Nucleus accumbens (tissue), 56 donors: ENCODE measurements at regions not wholly inside any gene's neighbourhood (a gene's known extent, or its start where the extent isn't known, plus 50 kb on each side); places are given as distances from the start of the nearest gene placed in this dataset.

Experiments used
- DNase-seq, 56 donors: peaks; one replicate each; lab custom pipeline; 2025; lab: John Stamatoyannopoulos, UW

DNA sequence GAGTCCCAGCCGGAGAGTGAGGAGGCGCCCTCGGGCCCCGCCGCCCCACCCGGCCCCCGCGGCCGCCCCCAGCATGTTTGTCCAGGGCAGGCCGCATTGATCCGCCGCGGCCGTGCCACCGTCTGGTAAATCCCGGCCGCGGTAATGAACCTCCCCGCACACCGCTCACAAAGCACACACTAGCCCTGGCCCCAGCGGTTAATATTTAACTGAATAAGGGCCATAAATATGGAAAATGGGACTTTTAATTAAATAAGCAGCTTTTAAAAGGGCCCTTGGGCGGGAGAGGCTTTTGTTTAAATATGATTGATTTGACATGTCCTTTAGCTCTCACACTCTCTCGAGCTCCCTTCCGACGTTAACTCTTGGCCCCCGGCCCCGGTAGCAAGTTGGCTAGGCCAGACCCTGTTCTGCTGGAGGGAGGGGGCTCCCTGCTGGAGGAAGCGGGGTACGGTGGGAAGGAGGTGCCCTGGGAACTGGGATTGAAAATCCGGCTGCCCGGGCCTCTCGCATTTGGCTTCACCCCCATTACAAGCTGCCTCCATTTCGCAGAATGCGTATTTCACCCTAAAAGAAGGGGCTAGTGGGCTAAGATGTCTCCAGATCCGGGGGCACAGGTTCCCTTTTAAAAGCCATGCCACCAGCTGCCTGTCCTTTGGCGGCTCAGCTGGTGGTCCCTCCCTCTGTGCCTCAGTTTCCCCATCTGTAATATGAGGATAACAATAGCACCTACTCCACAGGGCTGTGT is 199.8 kb downstream of the RBM19 start:
- no peak for DNase-seq

DNA sequence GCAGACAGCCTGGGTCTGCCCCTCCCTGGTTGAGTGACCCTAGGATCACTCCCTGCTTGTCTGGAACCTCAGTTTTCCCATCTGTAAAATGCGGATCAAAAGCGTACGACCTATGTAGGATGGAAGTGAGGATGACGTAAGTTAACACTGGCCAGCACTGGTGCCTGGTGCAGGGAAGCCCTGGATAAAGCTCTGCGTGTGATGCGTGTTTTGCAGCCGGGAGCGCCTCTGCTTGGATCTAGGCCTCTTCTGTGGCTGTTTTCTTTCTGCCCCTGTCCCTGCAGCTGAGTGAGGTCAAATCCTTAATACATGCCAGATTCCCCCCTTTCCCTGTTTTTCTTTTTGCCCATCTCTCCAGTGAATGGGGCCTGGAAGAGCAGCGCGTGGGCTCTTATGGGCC is 201.5 kb downstream of the RBM19 start:
- no peak for DNase-seq

DNA sequence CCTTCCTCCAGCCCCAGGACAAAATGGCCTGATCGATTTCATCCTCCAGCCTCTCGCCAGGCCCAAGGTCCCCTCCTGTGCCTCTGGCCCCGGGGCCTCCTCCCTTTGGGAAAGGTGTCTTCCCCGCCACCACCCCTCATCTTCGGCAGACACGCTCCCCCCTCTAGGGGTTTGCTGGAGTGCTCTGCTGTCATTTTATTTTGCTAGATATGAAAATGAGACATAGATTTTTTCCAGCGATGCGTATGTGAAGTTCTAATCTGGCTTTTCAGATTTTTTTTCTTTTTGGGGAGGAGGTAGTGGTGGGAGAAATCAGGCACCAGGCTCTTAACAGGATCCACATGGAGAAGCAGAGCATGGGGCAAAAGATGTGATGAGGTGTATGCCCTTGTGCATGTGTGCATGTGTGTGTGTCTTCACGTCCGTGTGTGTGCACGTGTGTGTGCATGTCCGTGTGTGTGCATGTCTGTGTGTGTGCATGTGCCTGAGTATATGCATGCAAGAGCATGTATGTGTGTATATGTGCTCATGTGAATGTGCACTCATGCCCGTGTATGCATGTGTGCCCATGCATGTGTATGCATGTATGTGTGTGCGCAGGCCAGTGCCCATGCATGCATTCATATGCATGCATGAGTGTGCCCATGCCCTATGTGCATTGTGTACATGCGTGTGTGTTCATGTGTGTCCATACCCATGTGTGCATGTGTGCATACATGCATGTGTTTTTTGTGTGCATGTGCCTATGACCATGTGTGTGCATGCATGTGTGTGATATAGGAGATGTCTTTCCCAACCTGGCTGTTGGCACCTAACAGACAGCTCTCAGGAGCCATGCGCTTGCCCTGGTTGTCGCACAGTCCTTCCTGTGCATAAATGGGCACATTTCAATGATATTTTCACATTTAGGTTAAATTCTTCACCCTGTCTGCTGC is 203.0 kb downstream of the RBM19 start:
- peak in 23 of 56 donors; percentile 4 to 69 (median 47) for DNase-seq

DNA sequence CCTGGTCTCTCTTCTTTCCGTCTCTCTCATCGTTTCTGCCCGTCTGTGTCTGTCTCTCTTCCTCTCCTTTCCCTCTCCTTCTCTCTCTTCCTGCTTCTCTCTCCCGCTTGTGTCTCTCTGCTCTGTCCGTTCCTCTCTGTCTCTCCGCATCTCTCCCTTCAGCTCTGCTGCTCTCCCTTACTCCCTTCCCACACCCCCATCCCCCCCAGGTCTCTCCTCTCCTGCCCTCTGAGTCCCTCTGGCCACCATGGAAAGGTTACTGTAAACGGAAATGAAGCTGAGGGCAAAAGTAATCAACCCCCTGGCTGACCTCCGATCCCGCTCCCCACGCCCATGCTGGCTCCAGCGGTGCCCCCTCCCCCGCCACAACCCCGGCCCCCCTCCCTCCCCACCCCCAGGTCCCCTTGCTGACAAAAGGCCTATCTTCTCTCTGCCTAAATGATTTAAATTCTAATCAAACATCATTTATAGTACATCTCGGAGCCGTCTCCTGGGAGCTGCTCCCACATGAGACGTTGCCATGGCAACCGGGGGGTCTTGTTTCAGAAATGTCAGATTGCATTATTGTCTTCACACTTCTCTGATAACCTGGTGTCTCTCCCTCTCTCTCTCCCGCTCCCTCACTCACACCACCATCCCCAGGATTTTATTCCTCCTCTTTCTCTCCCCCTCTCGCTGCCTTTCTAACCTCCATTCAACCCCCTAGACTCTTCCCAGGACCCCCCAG is 203.8 kb downstream of the RBM19 start:
- DNase-seq, result peak in 31 of 56 donors; percentile 3 to 84 (median 47)

DNA sequence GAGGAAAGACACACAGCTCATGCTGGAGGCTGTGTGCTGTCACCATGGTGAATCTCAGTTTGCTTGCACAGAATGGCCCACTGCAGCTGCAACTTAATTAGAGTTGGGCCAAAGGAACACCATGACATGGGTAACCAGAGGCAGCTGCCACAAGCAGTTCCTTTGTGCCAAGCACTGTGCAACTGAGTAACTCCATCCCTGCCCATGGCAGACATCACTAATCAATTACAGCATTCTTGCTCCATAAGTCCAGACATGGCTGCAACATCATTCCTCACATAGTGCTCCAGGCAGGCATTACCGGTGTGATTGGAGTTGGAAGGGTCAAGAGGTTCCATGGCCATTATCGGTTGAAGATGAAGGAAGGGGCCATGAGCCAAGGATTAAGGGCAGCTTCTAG is 207.0 kb downstream of the RBM19 start:
- no peak for DNase-seq

DNA sequence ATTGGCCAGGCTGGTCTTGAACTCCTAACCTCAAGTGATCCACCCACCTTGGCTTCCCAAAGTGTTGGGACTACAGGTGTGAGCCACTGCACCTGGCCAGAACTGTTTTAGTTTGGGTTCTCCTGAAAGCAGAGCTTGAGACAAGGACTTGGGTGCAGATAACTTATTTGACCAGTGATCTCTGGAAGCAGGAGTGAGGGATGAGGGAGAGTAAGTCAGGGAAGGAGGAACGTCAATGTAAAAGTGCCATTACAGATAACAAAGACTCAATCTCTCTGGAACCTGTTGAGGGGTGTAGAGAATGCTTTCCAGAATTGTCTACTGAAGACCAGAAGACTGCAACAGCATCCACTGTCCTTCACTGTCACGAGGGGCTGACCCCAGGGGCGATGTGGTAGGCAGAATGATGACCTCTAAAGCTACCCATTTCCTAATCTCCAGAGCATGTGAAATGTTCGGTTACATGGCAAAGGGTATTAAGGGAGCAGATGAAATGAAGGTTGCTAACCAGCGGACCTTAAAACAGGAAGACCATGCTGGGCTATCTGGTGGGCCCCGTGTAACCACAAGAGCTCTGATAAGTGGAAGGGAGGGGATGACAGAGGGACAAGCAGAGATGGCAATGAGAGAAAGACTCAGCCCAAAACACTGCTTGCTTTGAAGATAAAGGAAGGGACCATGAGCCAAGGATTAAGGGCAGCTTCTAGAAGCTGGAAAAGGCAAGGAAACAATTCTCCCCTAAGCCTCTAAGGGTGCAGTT is 207.8 kb downstream of the RBM19 start:
- DNase-seq, result no peak

DNA sequence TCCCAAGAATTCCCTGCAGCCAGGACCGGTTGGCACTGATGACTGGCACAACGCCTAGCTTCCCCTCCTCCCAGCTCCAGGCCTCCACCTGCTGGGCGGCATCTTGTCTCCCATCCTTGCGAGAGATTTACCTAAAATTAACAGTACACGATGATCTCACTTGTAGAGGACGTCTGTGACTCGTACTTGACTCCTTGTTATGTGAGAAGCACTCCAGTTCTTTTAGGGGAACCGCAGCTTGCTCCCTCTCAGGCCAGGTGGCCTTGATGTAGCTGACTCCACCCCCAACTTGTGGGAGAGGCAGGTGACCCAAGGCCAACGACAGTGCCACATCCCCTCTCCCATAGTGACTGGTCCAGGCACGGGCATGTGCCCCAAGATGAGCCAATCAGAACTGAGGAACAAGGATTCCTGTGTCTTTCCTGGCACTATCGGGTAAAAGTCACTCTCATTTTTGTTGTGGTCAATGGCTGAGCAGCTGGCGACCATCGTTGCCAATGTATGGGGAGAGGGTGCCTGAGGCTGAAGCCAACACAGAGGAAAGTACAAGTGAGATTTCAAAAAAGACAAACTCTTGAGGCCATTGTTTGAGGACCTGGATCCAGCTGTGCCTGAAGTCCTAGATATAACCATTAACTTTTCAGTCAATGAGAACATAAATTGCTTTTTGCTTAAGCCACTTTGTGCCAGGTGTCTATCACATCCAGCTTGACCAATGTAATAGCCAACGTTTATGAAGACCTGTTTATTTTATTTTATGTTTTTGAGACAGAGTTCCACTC is 208.7 kb downstream of the RBM19 start:
- DNase-seq, result peak in 27 of 56 donors; percentile 1 to 75 (median 18)

DNA sequence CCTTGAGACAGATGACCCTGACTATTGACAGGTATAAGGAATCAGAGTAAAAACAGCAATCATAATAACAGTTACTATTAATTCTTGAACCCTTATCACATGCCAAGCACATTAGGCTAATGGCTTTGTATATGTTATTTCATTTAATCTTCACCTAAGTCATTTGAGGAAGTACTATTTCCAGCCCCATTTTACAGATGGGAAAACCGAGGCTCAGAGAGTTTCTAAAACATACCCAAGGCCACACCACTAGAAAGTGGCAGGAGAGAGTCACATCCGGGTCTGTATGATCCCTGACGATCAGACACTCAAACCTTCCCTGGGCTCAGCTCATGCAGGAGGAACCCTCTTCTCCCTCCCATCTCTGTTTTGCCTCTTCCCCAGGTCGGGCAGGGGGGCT is 209.5 kb downstream of the RBM19 start:
- no peak for DNase-seq

DNA sequence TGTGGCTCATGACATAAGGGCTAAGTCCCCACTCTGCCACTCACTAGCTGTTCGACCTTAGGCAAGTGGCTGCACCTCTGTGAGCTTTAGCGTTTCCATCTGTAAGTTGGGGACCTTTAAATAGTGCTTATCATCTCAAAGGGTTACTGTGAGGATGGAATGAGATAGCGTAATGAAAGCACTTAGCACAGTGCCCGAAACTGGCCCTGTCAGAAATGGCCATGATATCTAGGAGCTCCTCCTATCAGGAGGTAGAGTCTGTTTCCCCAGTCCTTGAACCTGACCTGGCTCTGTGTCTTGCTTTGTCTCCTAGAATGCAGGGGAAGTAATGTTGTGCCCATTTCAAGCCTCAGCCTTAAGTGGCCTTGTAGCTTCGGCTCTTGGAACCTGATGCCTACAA is 211.0 kb downstream of the RBM19 start:
- no peak for DNase-seq

DNA sequence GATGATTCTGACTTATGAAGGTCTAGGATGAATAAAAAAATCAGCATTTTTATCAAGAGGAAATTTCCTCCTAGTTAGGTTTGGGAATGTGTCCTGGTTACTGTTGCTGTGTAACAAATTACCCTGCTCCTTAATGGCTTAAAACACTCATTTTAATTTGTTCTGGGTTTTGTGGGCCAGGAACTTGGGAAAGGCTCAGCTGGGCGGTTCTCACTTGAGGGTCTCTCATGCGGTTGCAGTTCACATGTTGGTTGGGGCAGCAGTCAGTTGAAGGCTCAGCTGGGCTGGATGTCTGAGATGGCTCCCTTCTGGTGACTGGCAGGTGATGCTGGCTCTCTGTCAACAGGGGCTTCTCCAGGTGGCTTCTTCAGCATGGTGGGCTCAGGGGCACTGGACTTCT is 214.6 kb downstream of the RBM19 start:
- no peak for DNase-seq

DNA sequence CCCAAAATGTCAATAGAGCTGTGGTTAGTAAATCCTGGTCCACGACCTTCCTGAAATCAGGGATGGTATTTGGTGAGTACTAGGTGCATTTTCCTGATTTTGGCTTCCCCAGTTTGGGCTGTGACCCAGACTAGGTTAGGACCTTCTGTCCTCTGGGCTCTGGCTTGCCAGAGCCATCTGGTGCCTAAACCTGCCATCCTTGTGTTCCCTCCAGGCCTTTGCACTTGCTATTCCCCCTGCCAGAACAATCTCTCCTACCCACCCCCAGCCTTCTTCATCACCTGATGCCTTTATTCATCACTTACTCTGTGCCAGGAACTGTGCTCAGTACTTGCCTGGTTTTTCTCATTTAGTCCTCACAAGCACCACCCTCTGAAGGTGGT is 216.7 kb downstream of the RBM19 start:
- DNase-seq, result no peak

DNA sequence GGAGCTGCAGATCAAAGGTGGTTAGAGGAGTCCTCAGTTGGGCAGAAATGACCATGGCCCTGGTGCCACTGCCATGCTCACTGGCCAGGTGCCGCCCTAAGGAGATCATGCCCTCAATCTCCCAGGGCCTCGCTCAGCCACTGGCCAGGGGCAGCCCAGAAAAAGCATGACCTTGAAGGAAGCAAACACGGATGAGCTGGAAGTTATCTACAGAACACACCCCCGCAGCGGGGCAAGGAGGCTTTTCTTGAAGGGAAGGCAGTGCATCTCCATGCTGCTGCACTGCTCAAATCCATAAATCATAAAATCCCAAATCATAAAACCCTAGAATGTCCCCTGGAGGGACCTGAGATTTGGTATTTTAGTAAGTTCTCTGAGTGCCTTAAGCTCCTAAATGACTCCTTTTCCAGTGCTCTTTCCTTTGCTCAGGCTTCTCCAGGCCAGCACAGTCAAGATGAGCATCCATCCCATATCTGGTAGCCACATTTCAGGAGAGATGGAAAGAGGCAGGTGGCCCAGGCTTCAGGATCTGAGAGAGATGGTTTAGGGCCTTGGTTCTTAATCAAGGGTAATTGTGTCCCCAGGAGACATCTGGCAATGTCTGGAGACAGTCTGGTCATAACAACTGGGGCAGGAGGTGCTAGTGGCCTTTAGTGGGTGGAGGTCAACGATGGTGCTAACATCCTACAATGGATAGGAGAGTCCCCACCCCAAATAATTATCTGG is 217.3 kb downstream of the RBM19 start:
- no peak for DNase-seq

DNA sequence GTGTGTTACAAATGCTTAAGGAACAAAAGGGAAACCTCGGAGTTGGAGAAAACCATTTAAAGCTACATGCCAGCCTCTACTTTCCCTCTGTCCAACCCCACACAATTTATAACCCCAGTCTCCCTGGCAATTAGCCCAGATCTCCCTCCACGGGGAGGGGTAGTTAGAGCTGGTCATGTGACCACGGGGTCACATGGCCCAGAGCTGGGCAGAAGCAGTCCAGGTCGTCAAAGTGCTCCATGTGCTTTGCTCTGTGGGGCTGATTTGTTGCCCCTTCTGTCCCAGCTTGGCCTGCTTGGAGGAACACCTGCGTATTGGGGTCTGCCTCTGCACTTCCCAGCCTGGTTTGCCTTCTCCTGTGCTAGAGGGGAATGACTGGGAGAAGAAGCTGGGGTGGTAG is 219.1 kb downstream of the RBM19 start:
- peak in 1 of 56 donors; percentile 2 for DNase-seq

DNA sequence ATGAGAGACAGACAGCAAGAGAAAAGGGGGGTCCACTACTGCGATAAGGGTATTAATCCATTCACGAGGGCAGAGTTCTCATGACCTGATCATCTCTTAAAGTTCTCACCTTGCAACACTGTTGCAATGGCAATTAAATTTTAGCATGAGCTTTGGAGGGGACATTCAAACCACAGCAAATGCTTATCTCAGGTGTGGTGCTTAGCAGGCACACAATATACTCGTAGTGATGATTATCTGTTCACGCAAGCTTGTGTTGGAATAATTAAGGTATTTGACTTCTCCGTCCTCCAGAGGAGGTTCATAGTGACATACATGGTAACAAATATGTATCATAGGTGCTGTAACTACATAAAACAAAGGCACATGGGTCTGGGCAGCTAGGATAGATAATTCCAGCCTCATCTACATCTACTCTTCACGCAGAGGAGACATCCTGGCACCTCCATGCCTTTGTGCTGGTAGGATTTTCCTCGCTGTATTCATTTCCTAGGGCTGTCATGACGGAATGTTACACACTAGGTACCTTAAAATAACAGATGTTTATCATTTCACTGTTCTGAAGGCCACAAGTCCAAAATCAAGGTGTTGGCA is 221.2 kb downstream of the RBM19 start:
- DNase-seq, result no peak

DNA sequence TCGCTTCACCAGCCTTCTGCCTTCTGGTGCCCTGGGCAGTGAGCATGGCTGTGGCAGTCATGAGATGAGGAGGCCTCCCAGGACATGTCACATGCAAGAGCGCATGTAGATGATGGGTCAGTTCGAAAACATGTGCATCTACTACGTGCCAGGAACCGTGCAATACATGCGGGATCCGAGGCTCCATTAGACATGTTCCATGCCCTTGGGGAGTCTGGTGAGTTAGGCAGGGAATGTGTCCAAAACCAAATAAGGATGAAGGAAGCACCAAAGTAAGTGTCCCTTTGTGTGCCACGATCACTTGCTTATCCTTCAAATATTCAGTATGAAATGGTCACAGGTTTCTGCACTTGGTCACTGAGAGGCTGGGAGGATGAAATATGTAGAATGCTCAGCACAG is 223.3 kb downstream of the RBM19 start:
- no peak for DNase-seq

DNA sequence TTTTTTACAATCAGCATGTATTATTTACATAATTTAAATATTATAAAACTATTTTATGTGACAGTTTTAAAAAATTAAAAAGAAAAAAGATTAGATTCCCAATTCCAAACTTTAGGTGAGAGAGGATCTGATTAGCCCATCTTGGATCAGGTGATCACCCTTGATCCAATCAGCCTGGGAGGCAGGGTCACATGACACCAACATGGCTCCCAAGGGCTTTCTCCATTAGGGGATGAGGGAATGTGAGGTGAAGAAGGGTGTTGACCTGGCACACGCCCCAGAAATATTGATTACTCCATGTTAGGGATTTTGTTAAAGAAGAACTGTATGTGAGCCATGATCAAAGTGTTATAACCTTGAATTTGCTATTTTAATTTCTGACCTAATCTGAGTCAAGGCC is 225.4 kb downstream of the RBM19 start:
- no peak for DNase-seq

DNA sequence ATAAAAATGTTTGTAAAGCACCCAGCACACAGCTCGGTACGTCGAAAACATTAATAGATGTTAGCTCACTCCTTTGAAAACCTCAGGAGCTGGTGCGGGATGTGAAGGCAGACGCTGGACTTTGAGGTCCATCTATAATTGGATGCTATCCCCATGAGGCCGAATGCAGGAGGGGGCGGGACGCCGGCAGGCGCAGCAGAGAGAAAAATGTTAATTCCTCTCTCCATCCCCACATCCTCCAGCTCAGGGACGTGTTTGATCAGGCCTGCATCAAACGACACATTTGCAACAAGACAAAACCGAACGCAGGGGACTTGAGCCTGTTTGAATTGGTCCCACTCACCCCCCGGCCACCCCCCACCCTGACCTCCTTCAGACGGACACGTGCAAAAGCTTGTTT is 231.0 kb downstream of the RBM19 start:
- no peak for DNase-seq

DNA sequence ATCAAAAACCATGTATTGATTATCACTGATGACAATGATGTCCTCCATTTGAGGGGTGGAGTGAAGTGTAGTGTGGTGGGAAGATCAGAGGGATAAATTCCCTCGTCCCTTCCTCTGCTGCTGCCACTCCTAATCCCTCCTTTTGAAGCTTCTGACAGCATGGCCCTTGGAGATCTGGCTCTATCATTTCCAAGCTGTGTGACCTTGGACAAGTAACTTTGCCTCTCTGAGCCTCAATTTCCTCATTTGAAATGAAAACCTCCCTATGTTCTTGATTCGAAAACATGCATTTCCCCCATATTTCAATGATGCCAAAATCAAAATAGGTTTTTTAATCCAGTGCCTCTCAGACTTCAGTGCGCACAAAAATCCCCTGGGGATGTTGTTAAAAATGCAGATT is 231.6 kb downstream of the RBM19 start:
- no peak for DNase-seq

DNA sequence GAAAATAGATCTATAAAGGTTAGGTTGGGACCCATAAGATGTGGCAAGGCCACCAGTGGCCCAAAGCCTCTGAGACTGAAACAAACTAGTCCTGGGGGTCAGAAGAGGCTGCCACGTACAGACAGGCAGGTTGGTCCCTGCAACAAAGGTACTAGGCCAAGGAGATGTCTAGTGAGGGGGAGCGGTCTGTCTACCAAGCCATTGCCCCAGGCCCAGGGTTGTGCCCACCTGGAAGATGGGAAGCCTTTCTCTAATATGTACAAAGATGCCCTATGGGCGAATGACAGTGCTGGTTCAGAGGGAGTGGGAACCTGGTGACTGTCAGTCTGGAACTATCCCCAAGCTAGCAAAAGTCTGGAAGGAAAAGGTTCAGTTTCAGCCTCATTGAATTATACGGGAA is 233.2 kb downstream of the RBM19 start:
- DNase-seq, result no peak
